GM18870 (cell line): ENCODE measurements at regions not wholly inside any gene's neighbourhood (a gene's known extent, or its start where the extent isn't known, plus 50 kb on each side); places are given as distances from the start of the nearest gene placed in this dataset.
"Not testable (repeated sequence)": the region's sequence is repeated elsewhere in the genome, so short reads cannot be mapped to it uniquely, and the experiment has no call there.

Experiments used
- ATAC-seq: cut with Tn5 transposase; IDR thresholded peaks from one replicate; pipeline ENCODE4 v1.9.1; 2021; ENCODE audit warnings: moderate library complexity; ENCODE audit not compliant: unreplicated experiment

- ATAC-seq = no peak
Observed at GRCh38 chr5:39767916-39768315, 343.1 kb upstream of the DAB2 start.

- no peak for ATAC-seq
Observed at GRCh38 chr5:39765366-39765765, 340.6 kb upstream of the DAB2 start.

- no peak for ATAC-seq
Observed at GRCh38 chr5:39762761-39763160, 338.0 kb upstream of the DAB2 start.

- ATAC-seq = no peak
Observed at GRCh38 chr5:39761199-39761950, 336.6 kb upstream of the DAB2 start.

- ATAC-seq = no peak
Observed at GRCh38 chr5:39760385-39761198, 335.8 kb upstream of the DAB2 start.

- no peak for ATAC-seq
Observed at GRCh38 chr5:39759701-39760100, 334.9 kb upstream of the DAB2 start.

GRCh38 chr5:39758426-39758825 lies 333.6 kb upstream of the DAB2 start:
- no peak for ATAC-seq

- no peak for ATAC-seq
Observed at GRCh38 chr5:39757131-39757530, 332.4 kb upstream of the DAB2 start.

GRCh38 chr5:39755986-39756385 lies 331.2 kb upstream of the DAB2 start:
- ATAC-seq = no peak

- ATAC-seq = no peak
Observed at GRCh38 chr5:39755452-39755851, 330.7 kb upstream of the DAB2 start.

- not testable (repeated sequence) for ATAC-seq
Observed at GRCh38 chr5:39753747-39754146, 329.0 kb upstream of the DAB2 start.

GRCh38 chr5:39750661-39751060 lies 325.9 kb upstream of the DAB2 start:
- ATAC-seq = no peak

- no peak for ATAC-seq
Observed at GRCh38 chr5:39742916-39743315, 318.1 kb upstream of the DAB2 start.

GRCh38 chr5:39740404-39740803 lies 315.6 kb upstream of the DAB2 start:
- ATAC-seq = no peak

- ATAC-seq = no peak
Observed at GRCh38 chr5:39732166-39732565, 307.4 kb upstream of the DAB2 start.

GRCh38 chr5:39730699-39731098 lies 305.9 kb upstream of the DAB2 start:
- ATAC-seq = no peak

- ATAC-seq = no peak
Observed at GRCh38 chr5:39730006-39730405, 305.2 kb upstream of the DAB2 start.

GRCh38 chr5:39726467-39726866 lies 301.7 kb upstream of the DAB2 start:
- no peak for ATAC-seq

- ATAC-seq = no peak
Observed at GRCh38 chr5:39721394-39721793, 296.6 kb upstream of the DAB2 start.

GRCh38 chr5:39720136-39720535 lies 295.4 kb upstream of the DAB2 start:
- no peak for ATAC-seq

- no peak for ATAC-seq
Observed at GRCh38 chr5:39717176-39717897, 292.6 kb upstream of the DAB2 start.
